IPS DF 19.7 (cell line): ENCODE measurements at regions not wholly inside any gene's neighbourhood (a gene's known extent, or its start where the extent isn't known, plus 50 kb on each side); places are given as distances from the start of the nearest gene placed in this dataset.
A peak's percentile ranks its signal among the peaks of the same experiment; 100 is the strongest.

ENCODE experiments used
- DNase-seq: peaks from one replicate; pipeline ENCODE4 v3.0.0-alpha.2; 2013; ENCODE audit warnings: low read depth, low spot score

DNA sequence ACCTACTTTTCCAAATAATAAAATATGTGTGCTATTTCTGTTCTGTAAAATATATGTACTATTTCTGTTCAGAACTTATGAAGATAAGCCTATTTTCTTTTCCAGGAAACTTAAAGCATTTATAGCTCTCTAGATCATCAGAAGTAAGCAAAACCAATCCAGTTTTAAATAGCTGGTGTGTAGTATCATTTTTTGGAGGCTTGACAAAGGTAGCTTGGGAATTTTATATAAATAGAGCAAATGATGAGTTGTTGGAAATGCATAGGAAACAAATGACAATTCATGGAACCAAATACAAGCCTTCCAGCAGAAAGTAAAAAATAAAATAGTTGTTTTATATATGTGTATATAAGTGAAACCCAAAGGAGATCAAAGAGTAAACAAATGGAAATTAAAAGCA lies 1038.1 kb upstream of the ARRDC3 start:
- no peak for DNase-seq

DNA sequence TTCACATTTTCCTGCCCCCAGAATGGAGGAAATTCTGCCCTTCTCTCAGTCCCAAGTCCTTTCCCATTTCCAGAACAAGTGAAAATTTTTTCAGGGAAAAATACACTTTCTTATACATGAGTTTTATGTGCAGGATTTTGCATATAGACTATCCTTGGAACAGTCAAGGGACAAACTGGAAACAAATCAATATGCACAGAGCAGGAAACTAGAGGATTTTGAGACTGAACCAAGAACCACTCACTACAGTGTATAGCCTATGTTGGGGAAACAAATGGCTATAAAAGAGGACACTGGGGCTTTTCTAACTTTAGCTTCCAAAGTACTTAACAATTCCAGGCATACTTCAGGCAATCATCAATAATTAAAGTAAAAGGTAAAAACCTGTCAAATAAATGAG lies 1036.1 kb upstream of the ARRDC3 start:
- DNase-seq = no peak

GRCh38 chr5:92418341-92418740 lies 1035.2 kb upstream of the ARRDC3 start:
- DNase-seq = no peak

DNA sequence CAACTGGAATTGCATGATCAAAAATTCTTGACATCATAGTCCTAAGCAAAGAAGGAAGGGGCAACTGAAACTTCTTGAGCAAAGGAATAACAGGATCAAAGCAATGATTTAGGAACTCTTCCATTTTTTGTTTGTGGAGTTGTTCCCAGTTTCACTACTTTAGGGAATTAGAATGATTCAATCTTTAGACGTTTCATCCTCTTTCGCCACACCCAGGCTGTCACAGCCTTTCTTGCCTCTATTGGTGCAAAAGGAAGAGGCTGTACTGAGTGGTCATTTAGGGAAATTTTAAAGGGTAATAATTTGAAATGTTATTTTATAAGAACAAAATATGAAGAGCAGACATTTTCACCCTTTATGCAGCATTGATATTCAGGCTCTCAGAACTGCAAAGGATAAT lies 1026.0 kb upstream of the ARRDC3 start:
- DNase-seq = no peak

DNA sequence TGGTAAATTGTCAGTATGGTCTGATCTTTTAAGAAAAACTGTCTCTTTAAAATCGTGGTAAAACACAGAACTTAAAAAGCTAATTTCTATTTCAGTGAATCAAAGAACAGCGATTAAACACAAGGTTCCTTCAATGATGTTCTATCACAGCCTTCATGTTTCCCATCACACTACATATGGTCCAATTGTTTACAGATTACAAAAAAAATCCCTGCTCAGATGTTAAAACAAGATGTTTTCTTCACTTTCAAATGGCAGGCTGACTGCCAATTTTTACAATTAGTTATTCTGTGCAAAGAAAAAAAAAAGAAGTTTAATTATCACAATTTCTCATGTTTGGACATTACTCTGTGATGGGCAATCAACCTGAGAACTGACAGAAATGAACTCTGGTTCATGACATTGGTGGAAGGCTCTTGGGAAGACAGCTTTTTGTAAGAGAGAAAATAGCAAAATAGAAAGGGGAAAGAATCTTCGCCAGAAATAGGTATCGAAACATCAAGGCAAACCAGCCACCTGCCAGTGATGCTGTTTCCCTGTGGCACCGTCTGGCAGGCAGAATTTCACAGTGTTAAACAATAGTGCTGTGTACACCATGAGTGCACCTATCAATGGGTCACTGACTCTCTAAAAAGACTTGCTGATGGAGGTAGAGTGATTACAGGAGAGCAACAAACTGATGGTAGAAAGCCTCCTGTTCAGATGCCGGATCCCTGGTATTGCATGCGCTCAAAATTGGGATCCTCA lies 1020.0 kb upstream of the ARRDC3 start:
- DNase-seq = no peak

- DNase-seq = no peak
Measured at GRCh38 chr5:92402045-92402444, 1018.9 kb upstream of the ARRDC3 start.

GRCh38 chr5:92401492-92401891 lies 1018.4 kb upstream of the ARRDC3 start:
- DNase-seq = peak; percentile 47

GRCh38 chr5:92394936-92395335 lies 1011.8 kb upstream of the ARRDC3 start:
- no peak for DNase-seq

DNA sequence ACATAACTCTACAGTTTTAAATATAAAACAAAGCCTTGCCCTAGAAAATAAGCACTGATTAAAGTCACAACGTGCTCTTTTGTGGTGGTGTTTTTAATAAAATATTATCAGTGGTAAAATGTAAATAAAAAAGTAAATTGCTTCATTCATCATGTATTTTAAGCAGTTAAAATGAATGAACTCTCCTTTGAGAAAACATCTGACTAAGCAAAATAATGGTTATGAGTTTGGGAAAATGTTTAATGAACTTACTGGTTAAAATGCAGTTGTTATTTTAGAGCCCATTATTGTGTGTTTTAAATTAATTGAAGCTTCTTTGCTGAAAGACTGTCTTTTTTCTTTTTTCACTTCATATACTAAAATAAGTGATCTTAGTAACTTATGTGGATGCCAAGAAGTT lies 1007.5 kb upstream of the ARRDC3 start:
- DNase-seq = no peak

- DNase-seq = no peak
Measured at GRCh38 chr5:92380069-92380770, 997.1 kb upstream of the ARRDC3 start.

- no peak for DNase-seq
Measured at GRCh38 chr5:92378966-92379611, 996.0 kb upstream of the ARRDC3 start.

- DNase-seq = no peak
Measured at GRCh38 chr5:92374859-92375258, 991.7 kb upstream of the ARRDC3 start.

GRCh38 chr5:92372766-92373165 lies 989.6 kb upstream of the ARRDC3 start:
- no peak for DNase-seq

DNA sequence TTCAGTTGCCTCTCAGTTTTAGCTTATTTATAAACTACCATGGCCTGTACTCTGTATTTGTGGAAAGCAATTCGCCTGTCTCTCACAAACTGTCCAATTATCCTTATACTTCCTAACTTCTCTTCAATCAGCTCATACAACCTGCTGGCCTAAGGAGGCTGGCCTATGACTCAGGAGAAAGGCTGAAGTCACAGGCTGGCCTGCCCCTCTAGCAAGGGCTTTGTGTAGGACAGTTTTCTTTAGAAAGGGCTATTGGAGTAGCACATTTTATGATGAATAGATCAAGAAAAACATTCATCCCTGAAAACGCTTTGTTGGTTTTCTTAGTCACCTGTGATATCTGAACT lies 988.7 kb upstream of the ARRDC3 start:
- no peak for DNase-seq

DNA sequence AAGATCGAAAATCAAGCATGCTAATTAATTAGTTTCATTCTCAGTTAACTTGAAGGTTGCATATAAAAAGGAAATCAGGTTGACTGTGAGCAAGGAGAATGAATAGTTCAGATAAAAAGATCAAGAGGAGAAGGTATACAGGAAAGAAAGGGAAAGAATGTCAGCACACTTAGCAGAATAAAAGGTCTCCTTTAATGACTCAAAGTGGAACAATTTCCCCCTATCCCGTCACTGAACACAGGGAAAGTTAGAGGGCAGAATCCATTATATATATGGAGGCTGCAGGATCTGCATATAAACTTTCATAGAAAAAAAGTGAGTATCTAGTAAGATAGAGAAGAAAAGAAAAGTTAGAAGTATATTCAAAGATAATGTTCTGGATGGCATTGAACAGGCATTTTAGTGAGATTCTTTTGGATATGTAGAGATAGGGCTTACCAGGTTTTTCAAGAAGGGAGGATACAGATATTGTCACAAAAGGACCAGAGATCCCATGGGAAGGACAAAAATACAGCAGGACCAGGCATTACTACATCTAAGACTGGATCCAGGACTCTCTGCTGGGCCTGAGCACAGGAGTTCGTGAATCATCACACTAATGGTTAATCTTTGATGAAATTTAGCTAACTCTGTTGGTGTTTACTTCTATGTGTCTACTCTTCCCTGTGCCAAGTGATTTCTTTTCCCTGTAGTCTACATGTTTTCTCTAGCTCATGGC lies 988.2 kb upstream of the ARRDC3 start:
- DNase-seq = no peak

GRCh38 chr5:92370032-92370431 lies 986.9 kb upstream of the ARRDC3 start:
- DNase-seq = no peak

- no peak for DNase-seq
Measured at GRCh38 chr5:92369587-92369986, 986.5 kb upstream of the ARRDC3 start.

GRCh38 chr5:92364986-92365550 lies 982.0 kb upstream of the ARRDC3 start:
- DNase-seq = no peak

GRCh38 chr5:92353107-92354030 lies 970.3 kb upstream of the ARRDC3 start:
- no peak for DNase-seq

- no peak for DNase-seq
Measured at GRCh38 chr5:92337772-92338234, 954.7 kb upstream of the ARRDC3 start.

DNA sequence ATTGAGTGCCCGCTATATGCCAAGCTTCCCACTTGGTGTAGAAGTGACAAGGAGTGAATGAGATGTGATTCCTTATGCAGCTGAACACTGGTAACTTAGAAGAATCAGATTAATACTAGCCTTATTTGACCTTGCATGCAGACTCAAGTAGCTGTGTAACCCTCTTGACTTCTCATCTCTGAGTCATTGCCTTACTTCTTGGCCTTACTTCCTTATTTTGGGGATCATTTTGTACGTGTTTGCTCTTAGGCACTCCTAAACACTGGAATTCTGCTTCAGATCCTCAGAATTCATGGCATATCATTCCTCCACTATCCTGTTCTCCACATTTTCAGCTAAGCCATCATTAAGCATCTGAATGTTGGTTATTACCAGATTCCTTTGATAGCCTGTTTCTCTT lies 948.9 kb upstream of the ARRDC3 start:
- DNase-seq = no peak
